ENCODE measurements at regions not wholly inside any gene's neighbourhood (a gene's known extent, or its start where the extent isn't known, plus 50 kb on each side); places are given as distances from the start of the nearest gene placed in this dataset.

DNA sequence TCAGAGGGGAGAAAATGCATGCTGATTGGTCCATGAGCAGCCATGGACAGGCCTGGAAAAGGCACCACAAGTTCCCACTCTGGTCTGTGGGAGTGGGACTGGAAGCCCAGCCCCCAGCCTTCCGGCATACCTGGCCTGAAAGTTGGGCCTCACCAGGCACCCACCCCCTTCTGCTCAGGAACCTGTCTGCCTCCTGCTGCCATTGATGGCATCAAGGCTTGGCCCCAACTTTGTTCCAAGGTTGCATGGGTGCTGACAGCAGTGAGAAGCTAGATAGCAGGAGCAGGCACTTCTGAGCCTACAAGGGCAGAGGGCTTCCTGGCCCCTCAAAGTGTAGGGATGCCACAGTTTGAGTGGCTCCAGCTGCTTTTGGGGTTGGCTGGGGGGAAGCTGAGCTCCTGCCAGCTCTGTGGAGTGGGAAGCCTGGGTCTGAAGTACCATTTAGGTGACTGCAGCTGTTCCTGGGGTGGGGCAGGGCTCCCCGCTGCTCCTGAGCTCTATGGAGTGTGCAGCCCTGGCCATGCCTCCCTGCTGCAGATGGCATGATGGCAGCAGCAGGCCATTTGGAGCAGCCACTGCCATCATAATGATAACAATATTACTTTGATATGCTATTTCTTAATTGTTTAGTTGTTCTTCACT lies 1054.1 kb upstream of the GBE1 start:
- TF ChIP-seq, protein P1, sequence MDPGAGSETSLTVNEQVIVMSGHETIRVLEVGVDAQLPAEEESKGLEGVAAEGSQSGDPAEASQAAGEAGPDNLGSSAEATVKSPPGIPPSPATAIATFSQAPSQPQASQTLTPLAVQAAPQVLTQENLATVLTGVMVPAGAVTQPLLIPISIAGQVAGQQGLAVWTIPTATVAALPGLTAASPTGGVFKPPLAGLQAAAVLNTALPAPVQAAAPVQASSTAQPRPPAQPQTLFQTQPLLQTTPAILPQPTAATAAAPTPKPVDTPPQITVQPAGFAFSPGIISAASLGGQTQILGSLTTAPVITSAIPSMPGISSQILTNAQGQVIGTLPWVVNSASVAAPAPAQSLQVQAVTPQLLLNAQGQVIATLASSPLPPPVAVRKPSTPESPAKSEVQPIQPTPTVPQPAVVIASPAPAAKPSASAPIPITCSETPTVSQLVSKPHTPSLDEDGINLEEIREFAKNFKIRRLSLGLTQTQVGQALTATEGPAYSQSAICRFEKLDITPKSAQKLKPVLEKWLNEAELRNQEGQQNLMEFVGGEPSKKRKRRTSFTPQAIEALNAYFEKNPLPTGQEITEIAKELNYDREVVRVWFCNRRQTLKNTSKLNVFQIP (CRISPR knock-in tag; IDR thresholded peaks at IDR 0.05; ENCODE audit: borderline replicate concordance, low read depth) = no peak
- TF ChIP-seq OSR1 (CRISPR knock-in tag; IDR thresholded peaks at IDR 0.05) (no peak), TOX (CRISPR knock-in tag; IDR thresholded peaks at IDR 0.05; ENCODE audit: borderline replicate concordance) (no peak), ISL1 (CRISPR knock-in tag; IDR thresholded peaks at IDR 0.05) (no peak), RARB (CRISPR knock-in tag; IDR thresholded peaks at IDR 0.05) (no peak), ZFP3 (CRISPR knock-in tag; IDR thresholded peaks at IDR 0.05) (no peak), BACH2 (CRISPR knock-in tag; IDR thresholded peaks at IDR 0.05; ENCODE audit: borderline replicate concordance) (no peak), ESRRG (CRISPR knock-in tag; IDR thresholded peaks at IDR 0.05) (no peak), ARNTL (CRISPR knock-in tag; IDR thresholded peaks at IDR 0.05; ENCODE audit: borderline replicate concordance, low read depth) (no peak), PPARA (CRISPR knock-in tag; IDR thresholded peaks at IDR 0.05; ENCODE audit: borderline replicate concordance) (no peak)
- TF ChIP-seq, protein P2, sequence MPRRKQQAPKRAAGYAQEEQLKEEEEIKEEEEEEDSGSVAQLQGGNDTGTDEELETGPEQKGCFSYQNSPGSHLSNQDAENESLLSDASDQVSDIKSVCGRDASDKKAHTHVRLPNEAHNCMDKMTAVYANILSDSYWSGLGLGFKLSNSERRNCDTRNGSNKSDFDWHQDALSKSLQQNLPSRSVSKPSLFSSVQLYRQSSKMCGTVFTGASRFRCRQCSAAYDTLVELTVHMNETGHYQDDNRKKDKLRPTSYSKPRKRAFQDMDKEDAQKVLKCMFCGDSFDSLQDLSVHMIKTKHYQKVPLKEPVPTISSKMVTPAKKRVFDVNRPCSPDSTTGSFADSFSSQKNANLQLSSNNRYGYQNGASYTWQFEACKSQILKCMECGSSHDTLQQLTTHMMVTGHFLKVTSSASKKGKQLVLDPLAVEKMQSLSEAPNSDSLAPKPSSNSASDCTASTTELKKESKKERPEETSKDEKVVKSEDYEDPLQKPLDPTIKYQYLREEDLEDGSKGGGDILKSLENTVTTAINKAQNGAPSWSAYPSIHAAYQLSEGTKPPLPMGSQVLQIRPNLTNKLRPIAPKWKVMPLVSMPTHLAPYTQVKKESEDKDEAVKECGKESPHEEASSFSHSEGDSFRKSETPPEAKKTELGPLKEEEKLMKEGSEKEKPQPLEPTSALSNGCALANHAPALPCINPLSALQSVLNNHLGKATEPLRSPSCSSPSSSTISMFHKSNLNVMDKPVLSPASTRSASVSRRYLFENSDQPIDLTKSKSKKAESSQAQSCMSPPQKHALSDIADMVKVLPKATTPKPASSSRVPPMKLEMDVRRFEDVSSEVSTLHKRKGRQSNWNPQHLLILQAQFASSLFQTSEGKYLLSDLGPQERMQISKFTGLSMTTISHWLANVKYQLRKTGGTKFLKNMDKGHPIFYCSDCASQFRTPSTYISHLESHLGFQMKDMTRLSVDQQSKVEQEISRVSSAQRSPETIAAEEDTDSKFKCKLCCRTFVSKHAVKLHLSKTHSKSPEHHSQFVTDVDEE (CRISPR knock-in tag; IDR thresholded peaks at IDR 0.05) = no peak
- TF ChIP-seq, protein P3, sequence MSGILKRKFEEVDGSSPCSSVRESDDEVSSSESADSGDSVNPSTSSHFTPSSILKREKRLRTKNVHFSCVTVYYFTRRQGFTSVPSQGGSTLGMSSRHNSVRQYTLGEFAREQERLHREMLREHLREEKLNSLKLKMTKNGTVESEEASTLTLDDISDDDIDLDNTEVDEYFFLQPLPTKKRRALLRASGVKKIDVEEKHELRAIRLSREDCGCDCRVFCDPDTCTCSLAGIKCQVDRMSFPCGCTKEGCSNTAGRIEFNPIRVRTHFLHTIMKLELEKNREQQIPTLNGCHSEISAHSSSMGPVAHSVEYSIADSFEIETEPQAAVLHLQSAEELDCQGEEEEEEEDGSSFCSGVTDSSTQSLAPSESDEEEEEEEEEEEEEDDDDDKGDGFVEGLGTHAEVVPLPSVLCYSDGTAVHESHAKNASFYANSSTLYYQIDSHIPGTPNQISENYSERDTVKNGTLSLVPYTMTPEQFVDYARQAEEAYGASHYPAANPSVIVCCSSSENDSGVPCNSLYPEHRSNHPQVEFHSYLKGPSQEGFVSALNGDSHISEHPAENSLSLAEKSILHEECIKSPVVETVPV (CRISPR knock-in tag; IDR thresholded peaks at IDR 0.05) = no peak
- TF ChIP-seq, protein P4, sequence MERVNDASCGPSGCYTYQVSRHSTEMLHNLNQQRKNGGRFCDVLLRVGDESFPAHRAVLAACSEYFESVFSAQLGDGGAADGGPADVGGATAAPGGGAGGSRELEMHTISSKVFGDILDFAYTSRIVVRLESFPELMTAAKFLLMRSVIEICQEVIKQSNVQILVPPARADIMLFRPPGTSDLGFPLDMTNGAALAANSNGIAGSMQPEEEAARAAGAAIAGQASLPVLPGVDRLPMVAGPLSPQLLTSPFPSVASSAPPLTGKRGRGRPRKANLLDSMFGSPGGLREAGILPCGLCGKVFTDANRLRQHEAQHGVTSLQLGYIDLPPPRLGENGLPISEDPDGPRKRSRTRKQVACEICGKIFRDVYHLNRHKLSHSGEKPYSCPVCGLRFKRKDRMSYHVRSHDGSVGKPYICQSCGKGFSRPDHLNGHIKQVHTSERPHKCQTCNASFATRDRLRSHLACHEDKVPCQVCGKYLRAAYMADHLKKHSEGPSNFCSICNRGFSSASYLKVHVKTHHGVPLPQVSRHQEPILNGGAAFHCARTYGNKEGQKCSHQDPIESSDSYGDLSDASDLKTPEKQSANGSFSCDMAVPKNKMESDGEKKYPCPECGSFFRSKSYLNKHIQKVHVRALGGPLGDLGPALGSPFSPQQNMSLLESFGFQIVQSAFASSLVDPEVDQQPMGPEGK (CRISPR knock-in tag; IDR thresholded peaks at IDR 0.05; ENCODE audit: borderline replicate concordance) = no peak
- ATAC-seq = no peak

DNA sequence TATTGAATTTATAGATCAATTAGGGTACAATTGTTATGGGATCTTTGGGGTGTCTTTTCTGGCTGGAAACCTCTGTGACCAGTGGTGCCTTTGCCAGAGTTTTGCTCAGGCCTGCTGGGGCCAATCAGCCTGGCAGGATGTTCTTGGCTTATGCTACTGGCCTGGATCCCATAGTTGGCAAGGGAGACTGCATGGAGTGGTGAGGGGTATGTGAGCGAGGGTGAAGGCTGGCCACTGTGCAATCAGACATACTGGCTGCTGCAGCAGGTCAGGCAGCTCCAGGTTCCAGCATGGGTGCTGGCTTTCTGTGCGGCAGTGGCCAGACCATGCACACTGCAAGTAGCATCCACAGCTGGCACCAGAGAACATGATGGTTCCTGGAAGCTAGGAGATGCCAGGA lies 1053.2 kb upstream of the GBE1 start:
- no peak for ATAC-seq
- no peak for TF ChIP-seq ZFP3 (CRISPR knock-in tag; IDR thresholded peaks at IDR 0.05)
- no peak for TF ChIP-seq ARNTL (CRISPR knock-in tag; IDR thresholded peaks at IDR 0.05; ENCODE audit: borderline replicate concordance, low read depth)
- TF ChIP-seq ZFP30 (CRISPR knock-in tag; IDR thresholded peaks at IDR 0.05) = no peak
- TF ChIP-seq BACH2 (CRISPR knock-in tag; IDR thresholded peaks at IDR 0.05; ENCODE audit: borderline replicate concordance) = no peak
- TF ChIP-seq ZC3H10 (CRISPR knock-in tag; IDR thresholded peaks at IDR 0.05) = no peak

DNA sequence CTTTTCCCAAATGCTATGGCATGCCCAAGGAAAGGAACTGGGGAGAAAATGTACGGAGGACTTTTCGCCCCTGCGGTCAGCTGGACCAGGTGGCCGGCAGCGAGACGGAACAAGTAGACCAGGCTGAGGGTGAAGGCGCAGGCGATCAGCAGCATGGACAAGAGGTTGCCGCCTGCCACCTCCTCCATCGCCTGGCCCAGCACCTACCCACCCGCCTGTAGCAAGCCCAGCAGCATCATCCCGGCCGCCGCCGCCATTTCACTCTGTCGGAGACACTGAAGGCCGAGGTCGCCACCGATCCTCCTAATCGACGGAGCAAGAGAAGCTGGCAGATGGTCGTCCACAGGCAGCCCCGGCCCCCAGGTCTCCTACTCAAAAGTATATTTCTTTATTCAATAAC lies 1046.3 kb upstream of the GBE1 start:
- no peak for TF ChIP-seq ZNF8 (CRISPR knock-in tag; IDR thresholded peaks at IDR 0.05)
- TF ChIP-seq ZC3H10 (CRISPR knock-in tag; IDR thresholded peaks at IDR 0.05) = no peak
- TF ChIP-seq ZNF565 (CRISPR knock-in tag; conservative IDR thresholded peaks at IDR 0.05; ENCODE audit: low read depth) = no peak
- no peak for TF ChIP-seq SNAI2 (CRISPR knock-in tag; IDR thresholded peaks at IDR 0.05)
- no peak for TF ChIP-seq PPARA (CRISPR knock-in tag; IDR thresholded peaks at IDR 0.05; ENCODE audit: borderline replicate concordance)
- TF ChIP-seq ISL1 (CRISPR knock-in tag; IDR thresholded peaks at IDR 0.05) = no peak
- no peak for TF ChIP-seq ESRRG (CRISPR knock-in tag; IDR thresholded peaks at IDR 0.05)
- TF ChIP-seq ZNF70 (CRISPR knock-in tag; IDR thresholded peaks at IDR 0.05) = no peak
- no peak for TF ChIP-seq TOX (CRISPR knock-in tag; IDR thresholded peaks at IDR 0.05; ENCODE audit: borderline replicate concordance)
- TF ChIP-seq, protein P1 (CRISPR knock-in tag; IDR thresholded peaks at IDR 0.05; ENCODE audit: borderline replicate concordance, low read depth) = no peak
- TF ChIP-seq TCF4 (CRISPR knock-in tag; IDR thresholded peaks at IDR 0.05; ENCODE audit: borderline replicate concordance) = no peak
- no peak for TF ChIP-seq CSDC2 (CRISPR knock-in tag; IDR thresholded peaks at IDR 0.05)
- TF ChIP-seq, protein P4 (CRISPR knock-in tag; IDR thresholded peaks at IDR 0.05; ENCODE audit: borderline replicate concordance) = no peak

More for the DNA sequence above, 1046.3 kb upstream of the GBE1 start:
- no peak for ATAC-seq
